ENCODE measurements at regions not wholly inside any gene's neighbourhood (a gene's known extent, or its start where the extent isn't known, plus 50 kb on each side); places are given as distances from the start of the nearest gene placed in this dataset.

GRCh38 chr7:94176694-94177200 lies 172.6 kb upstream of the BET1 start:
- TF ChIP-seq CTCF (IDR thresholded peaks at IDR 0.05), result no peak
- no peak for TF ChIP-seq POLR2AphosphoS5 (IDR thresholded peaks at IDR 0.05)
